ENCODE measurements at regions not wholly inside any gene's neighbourhood (a gene's known extent, or its start where the extent isn't known, plus 50 kb on each side); places are given as distances from the start of the nearest gene placed in this dataset.
A peak's percentile ranks its signal among the peaks of the same experiment; 100 is the strongest.

DNA sequence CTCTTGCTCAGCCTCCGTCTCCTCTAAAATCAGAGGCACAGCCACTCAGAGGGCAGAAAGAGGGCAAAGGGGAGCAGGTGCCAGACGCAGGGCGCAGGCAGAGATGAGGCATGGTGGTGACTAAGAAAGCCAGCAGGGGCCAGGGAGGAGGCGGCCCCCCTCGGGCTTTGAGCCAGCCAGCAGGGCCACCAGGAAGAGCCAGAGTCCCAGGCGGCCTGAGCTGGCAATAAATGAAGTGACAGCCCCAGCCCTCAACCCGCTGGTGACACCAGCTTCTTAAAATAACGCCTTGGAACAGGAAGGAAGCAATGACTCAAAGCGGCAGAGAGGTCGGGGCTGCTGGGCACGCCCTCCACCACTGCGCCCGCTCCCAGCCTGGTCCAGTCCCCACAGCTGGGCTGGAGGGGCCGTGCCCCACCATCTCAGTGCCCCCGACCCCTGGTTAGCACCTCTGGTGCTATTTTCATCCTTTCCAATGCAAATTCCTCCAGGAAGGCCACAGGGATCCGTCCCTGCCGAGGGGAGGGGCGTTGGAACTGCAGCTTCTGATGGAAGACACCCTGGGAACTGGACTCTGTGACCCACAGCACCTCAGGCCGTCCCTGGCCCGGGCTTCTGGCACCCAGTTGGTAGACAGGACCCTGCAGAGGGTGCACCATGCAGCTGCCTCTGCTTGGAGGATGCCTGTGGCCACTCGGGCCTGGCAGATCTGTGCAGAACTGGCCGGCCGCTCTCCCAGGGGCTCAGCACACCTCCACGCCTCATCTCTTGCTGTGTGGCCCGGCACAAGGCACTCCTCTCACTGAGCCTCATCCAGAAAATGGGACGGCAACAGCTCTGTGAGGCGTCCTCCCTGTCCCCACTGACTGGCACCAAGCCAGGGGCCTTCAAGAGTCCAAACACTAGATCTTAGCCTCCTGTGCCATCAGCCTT, 113.7 kb downstream of the NCOR2 start:
- H3K4me3 Mint-ChIP-seq, result peak overlapping the region in 1 of 2 donors; percentile 61
- no peaks in the 10 kb centered on the region for H3K27me3 Mint-ChIP-seq
- peak overlapping the region in 1 of 2 donors; percentile 76 for H3K27ac Mint-ChIP-seq
- ATAC-seq, result peak; percentile 88
- peaks cover 78% of the 10 kb centered on the region for H3K4me1 Mint-ChIP-seq
- DNase-seq, result peak; percentile 74 to 89
- no peaks in the 10 kb centered on the region for H3K9me3 Mint-ChIP-seq

DNA sequence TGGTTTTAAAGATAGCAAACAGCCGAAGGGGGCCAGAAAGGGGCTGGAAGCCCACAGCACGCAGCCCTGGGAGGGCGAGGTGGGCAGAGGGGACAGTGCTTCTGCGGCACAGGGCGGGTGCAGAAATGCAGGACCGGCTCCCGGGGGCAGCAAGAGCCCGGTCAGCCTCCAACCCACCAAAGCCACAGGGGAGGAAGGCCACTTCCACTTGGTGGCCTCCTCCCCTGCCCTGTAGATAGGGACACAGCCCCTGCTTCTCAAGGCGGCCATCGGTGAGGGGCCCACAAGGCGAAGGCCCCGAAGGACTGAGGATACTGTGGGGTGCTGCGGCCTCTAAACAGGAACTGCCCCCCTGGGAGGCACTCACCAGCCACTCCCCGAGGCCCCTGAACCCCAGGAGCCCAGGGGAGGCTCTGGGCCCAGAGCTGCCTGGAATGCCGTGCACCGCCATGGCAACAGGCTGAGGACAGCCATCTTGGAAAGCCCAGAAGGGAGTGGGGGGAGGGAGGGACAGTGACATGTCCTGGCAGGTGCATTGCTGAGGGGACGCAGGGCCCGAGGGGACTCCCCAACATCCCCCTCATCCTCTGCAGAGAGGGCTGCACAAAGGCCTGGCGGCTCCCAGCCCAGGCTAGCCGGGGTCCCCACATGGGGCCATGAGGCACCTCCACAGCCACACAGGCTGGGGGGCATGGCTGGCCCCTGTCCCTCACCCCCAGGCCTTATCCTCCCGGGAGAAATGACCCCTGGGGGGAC, 114.7 kb downstream of the NCOR2 start:
- Mint-ChIP-seq H3K4me1 (peaks cover 69% of the 10 kb centered on the region), H3K9me3 (no peaks in the 10 kb centered on the region), H3K4me3 (peak overlapping the region; percentile 9 to 61), H3K27me3 (no peaks in the 10 kb centered on the region), H3K27ac (no peak overlapping the region)
- DNase-seq, result no peak
- ATAC-seq, result no peak

DNA sequence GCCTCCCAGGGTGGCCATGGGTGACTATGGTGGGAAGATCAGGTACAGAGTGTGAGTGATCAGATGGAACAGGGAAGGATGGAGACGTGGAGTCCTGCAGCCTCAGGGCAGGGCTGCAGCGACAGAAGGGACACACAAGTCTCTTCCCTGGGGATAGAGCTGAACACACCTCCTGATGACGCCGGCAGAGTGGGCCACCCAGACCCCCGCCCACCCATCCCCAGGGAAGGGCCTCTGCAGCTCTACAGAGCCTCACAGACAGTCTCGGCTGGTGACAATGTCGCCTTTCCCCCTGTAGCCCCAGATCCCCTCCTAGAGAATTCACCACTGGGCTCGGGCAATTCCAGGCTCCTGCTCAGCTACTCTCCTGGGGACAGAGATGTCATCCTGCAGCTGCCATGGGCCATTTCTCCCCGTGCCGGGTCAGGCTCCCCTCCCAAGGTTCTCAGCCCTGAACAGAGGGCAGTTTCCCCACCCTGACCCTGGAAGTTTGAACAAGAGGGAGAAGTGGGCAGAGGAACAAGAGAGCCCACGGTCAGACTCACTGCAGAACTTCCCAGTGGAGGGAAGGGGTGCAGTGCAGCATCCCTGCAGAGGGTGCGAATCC, 115.7 kb downstream of the NCOR2 start:
- H3K27ac Mint-ChIP-seq, result peak overlapping the region in 1 of 2 donors; percentile 34
- H3K9me3 Mint-ChIP-seq, result no peaks in the 10 kb centered on the region
- peak overlapping the region in 1 of 2 donors; percentile 15 for H3K4me3 Mint-ChIP-seq
- peaks cover 60% of the 10 kb centered on the region for H3K4me1 Mint-ChIP-seq
- DNase-seq (no peak), ATAC-seq (no peak)
- no peaks in the 10 kb centered on the region for H3K27me3 Mint-ChIP-seq

DNA sequence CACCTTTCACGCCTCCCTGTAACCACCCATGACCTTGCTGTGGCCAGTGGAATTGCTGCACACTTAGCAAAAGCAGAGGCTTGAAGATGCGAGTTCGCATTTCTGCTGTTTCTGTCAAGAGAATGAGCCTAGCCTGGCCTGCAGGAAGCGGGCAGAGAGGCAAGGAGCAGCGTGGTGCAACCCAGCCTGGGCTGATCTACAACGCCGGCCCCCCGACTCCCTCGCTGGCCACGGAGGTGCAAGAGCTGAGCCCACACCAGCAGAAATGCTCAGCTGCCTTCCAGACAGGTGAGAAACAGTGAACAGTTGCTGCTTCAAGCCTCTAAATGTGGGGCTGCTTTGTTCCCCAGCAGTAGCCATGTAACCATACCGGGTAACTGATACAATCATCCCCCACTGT, 116.4 kb downstream of the NCOR2 start:
- Mint-ChIP-seq H3K4me3 (no peak overlapping the region), H3K4me1 (peaks cover 55% of the 10 kb centered on the region), H3K27ac (peak overlapping the region in 1 of 2 donors; percentile 34), H3K9me3 (no peaks in the 10 kb centered on the region), H3K27me3 (no peaks in the 10 kb centered on the region)
- ATAC-seq (no peak), DNase-seq (no peak)

DNA sequence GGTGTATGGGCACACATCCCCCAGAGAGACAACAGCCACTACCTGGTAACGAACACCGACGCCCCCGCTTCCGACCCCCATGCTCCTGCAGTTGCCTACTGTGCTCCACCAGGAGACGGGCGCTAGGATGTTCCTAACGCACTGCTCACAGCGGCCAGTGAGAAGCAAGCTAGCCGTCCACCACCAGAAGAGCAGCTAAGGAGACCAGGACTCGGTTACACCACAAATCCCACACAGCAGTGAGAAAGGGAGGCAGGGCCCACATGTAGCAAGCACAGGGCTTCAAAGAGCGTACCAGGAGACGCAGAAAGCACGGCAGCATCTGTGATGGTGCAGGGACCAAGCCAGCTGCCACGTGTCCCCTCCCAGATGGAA, 117.0 kb downstream of the NCOR2 start:
- ATAC-seq (no peak), DNase-seq (no peak)
- Mint-ChIP-seq H3K9me3 (no peaks in the 10 kb centered on the region), H3K4me1 (peaks cover 51% of the 10 kb centered on the region), H3K27me3 (no peaks in the 10 kb centered on the region), H3K27ac (peak overlapping the region in 1 of 2 donors; percentile 85), H3K4me3 (no peak overlapping the region)

DNA sequence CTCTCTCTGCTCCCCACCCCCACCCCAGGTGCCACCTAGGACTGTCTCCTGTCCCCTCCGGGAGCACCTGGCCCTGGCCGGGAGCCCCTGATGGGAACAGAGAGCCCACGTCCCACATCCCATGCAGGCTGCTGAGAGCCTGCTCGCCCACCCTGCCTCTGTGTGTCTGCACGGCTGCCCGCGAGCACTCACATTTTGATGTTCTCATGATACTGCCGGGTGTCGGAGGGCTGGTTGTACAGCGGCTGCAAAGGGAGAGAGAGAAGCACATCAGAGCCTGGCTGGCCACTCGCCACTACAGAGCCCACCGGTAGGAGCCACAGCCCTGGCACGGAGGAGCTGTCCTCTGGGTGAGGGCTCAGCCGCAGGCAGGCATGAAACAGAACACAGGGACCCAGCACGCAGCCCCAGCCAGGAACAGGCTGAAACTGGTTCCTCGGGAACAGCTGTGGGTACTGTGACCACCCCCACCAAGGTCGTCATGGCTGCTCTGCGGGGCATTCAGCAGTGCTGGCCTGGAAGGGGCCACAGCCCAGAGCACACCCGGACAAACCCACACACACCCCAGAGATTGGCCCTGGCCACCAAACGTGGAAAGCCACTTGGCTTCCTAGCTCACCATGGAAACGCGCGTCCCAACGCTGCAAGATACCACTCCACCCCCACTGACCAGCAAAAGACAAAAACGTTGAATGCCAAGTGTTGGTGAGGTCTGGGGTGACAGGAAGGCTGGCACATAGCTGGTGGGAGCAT, 117.6 kb downstream of the NCOR2 start:
- no peak for DNase-seq
- no peak overlapping the region for H3K27ac Mint-ChIP-seq
- no peak overlapping the region for H3K4me3 Mint-ChIP-seq
- H3K9me3 Mint-ChIP-seq, result no peaks in the 10 kb centered on the region
- no peak for ATAC-seq
- peaks cover 48% of the 10 kb centered on the region for H3K4me1 Mint-ChIP-seq
- H3K27me3 Mint-ChIP-seq, result no peaks in the 10 kb centered on the region

DNA sequence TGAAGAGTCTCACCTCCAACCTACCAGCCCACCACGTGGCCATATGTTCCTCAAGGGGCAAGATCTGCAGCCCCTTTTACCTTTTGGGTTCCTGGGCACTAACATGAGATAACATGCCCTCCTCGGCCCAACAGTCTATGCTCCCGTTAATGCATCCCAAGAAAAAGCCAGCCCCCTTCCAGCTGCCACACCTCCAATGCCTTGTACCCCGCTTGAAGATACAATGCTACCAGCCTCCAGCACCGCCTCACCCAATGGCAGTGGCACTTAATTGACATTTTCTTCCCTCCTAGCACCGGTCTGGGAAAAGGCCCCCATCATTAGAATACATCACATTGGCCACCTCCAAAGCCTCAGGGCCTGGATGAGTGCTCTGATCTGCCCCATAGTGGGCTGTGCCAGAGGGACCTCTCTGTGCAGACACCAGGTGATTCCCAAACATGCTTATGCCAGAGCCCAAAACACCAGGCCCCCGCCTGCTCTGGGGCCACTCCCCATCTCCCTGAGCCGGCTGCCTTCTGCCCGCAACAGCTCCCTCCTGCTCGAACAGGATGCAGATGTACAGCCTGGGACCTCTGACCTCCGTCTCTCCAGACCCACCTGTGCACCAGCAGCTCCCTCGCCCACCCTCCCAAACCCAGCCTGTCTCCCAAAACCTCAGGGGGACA, 118.3 kb downstream of the NCOR2 start:
- no peak for ATAC-seq
- H3K4me1 Mint-ChIP-seq, result peaks cover 41% of the 10 kb centered on the region
- H3K9me3 Mint-ChIP-seq, result no peaks in the 10 kb centered on the region
- no peak for DNase-seq
- H3K27me3 Mint-ChIP-seq, result no peaks in the 10 kb centered on the region
- H3K4me3 Mint-ChIP-seq, result no peak overlapping the region
- no peak overlapping the region for H3K27ac Mint-ChIP-seq

DNA sequence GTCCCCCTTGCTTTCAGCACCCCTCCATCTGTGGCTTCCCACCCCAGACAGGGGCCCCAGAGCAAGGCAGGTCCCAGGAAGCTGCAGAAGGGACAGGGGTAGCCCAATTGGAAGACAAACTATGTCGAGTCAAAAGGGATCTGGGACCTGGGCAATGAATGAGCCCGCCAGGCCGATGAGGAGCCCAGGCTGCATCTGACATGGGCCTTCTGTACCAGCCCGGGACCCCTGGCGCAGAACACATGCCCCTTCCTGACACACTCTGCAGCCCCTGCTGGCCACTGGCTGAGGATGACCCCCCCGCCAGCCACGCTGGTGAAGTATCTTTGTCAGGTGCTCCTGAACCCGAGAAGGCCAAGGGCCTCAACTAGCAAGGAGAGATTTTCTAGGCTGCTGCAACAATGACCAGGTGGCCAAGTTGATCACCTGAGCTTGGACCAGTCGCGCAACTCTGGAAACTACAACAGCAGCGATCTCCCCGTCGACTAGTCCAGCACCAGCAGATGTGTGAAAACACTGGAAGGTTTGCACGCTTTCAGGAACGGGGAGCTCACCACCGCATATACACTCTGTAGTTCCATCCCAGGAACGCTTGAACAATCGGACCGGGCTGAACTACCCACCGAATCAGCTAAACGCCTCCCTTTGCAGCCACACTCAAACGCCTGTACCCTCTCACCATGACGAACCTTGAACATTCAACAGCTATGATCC, 119.0 kb downstream of the NCOR2 start:
- Mint-ChIP-seq H3K27me3 (no peaks in the 10 kb centered on the region), H3K4me1 (peaks cover 34% of the 10 kb centered on the region), H3K27ac (no peak overlapping the region), H3K9me3 (no peaks in the 10 kb centered on the region), H3K4me3 (no peak overlapping the region)
- ATAC-seq (no peak), DNase-seq (no peak)

DNA sequence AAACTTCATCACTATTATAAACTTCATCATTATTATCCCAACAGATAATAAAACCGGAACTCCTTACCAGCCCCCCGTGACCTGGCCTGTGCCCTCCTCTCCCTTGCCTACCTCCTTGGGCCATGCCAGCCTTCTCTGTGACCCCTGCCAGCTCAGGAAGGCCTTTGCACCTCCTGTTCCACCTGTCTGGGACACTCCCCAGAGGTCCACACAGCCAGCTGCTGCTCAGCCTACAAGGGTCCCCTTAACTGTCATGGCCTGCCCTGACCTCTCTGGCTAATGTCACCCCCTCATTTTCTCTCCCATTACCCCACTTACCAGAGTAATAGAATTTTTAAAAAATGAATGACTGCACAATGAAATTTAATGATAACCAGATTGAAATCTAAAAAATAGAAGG, 121.0 kb downstream of the NCOR2 start:
- H3K9me3 Mint-ChIP-seq, result no peaks in the 10 kb centered on the region
- H3K4me3 Mint-ChIP-seq, result no peak overlapping the region
- H3K27ac Mint-ChIP-seq, result no peak overlapping the region
- ATAC-seq (no peak), DNase-seq (no peak)
- peaks cover 18% of the 10 kb centered on the region for H3K4me1 Mint-ChIP-seq
- H3K27me3 Mint-ChIP-seq, result no peaks in the 10 kb centered on the region

DNA sequence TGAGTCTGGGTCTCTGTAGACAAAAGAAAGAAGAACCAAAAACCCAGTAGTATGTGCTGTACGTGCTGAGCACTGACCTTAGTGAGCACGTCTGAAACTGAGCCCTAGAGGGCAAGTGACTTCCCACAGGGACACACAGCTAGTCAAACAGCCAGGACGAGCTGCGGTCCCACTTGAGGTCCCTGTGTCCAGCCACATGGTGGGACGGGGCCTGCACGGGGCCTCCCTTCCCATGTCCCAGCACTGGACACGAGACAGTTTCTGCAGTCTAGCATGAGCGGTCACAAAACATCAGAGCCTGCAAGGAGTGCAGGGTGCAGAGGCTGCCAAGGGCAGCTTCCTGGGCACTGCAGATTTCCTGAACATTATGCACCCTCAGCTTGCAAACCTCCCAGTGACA, 121.6 kb downstream of the NCOR2 start:
- no peaks in the 10 kb centered on the region for H3K27me3 Mint-ChIP-seq
- no peak overlapping the region for H3K4me3 Mint-ChIP-seq
- ATAC-seq (no peak), DNase-seq (no peak)
- H3K9me3 Mint-ChIP-seq, result no peaks in the 10 kb centered on the region
- H3K4me1 Mint-ChIP-seq, result peaks cover 18% of the 10 kb centered on the region
- no peak overlapping the region for H3K27ac Mint-ChIP-seq

DNA sequence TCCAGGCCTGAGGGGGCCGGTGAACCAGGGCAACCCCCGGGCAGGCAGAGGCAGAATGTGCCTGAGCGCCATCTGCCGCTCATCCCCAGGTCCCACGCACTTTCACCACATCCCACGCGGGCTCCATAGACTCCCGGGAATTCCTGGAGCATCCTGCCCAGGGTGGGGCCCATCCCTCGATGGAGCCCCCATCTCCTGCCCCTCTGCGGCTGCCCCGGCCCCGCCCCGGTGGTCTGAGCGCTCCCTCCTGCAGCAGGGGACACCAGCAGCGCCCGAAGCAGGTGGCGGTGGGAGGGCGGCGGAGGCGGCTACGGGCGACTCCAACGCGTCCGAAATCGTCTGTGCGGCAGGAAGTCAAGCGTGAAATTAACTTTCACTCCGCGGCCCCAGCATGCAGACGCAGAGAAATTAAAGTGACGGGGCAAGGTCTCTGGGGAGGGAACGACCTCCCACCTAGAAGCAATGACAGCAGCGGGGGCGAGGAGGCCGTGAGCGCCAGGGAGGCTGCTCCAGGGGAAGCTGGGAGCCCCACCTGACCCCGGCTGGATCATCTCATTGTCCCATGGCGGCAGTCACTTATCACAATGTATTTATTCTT, 122.2 kb downstream of the NCOR2 start:
- Mint-ChIP-seq H3K9me3 (no peaks in the 10 kb centered on the region), H3K27me3 (no peaks in the 10 kb centered on the region), H3K4me3 (no peak overlapping the region), H3K4me1 (peaks cover 19% of the 10 kb centered on the region), H3K27ac (no peak overlapping the region)
- ATAC-seq (no peak), DNase-seq (no peak)

DNA sequence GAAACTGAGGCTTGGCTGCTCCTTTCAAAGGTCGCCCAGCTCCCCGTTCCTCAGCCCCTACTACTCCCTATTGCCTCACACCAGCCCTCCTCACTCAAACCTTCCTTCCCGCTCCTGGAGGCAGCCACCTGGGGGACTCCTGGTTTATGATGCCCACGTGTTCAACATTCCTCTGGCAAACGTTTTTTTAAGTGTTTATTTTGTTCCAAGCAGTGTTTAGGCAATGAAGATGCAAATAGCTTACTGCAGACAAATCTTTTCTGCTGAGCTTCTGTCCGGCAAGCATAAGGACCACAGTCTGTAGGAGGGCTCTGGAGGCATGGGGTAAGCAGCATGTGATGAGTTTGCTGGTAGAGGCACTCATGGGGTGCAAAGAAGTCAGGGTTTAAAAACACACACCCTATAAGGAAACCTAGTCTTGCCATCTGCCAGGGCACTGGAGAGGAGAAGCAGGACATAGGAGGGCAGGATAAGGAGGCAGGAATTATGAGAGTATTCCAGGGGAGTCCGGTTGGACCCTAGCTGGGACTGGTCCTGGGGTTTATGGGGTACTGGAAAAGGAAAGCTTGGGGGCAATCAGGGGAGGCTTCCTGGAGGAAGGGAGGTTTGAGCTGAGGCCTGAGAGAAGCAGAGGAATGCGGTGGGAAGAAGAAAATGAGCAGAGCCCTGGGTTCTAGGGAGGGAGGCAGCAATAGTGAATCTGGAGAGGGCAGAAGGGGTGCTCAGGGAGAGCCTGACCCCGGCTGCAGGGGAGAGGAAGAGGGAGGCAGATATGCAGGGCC, 123.3 kb downstream of the NCOR2 start:
- H3K27me3 Mint-ChIP-seq, result no peaks in the 10 kb centered on the region
- ATAC-seq (no peak), DNase-seq (no peak)
- no peak overlapping the region for H3K4me3 Mint-ChIP-seq
- peaks cover 12% of the 10 kb centered on the region for H3K4me1 Mint-ChIP-seq
- H3K9me3 Mint-ChIP-seq, result no peaks in the 10 kb centered on the region
- H3K27ac Mint-ChIP-seq, result peak overlapping the region; percentile 79

DNA sequence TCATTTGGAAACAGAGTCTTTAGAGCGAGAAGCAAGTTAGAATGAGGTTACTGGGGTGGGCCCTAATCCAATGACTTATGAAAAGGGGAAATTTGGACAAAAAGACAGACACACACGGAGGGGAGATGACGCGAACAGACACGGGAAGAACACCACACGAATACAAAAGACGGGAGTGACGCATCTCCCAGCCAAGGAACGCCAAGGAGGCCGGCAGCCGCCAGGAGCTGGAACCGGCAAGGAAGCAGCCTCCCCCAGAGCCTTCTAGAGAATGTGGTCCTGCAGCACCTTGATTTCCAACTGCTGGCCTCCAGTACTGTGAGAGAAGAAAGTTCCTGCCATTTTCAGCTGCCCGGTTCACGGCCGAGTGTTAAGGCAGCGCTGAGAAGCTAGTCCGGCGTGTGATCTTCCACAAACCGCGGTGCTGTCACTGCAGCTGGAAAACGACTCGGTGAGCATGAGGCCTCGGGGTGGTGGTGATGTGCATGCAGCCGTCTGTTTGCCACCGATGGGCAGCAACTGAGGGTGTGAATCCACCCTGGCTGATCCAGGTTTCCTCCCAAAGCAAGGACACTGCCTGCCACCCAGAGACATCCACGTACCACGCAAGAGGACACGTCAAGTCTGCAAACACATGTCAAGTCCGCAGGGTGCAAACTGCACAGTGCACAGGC, 124.5 kb downstream of the NCOR2 start:
- H3K27ac Mint-ChIP-seq, result peak overlapping the region in 1 of 2 donors; percentile 58
- no peak for DNase-seq
- no peaks in the 10 kb centered on the region for H3K27me3 Mint-ChIP-seq
- H3K9me3 Mint-ChIP-seq, result no peaks in the 10 kb centered on the region
- no peak overlapping the region for H3K4me3 Mint-ChIP-seq
- no peak for ATAC-seq
- H3K4me1 Mint-ChIP-seq, result peaks cover 12% of the 10 kb centered on the region
